ENCODE measurements at regions not wholly inside any gene's neighbourhood (a gene's known extent, or its start where the extent isn't known, plus 50 kb on each side); places are given as distances from the start of the nearest gene placed in this dataset.

DNA sequence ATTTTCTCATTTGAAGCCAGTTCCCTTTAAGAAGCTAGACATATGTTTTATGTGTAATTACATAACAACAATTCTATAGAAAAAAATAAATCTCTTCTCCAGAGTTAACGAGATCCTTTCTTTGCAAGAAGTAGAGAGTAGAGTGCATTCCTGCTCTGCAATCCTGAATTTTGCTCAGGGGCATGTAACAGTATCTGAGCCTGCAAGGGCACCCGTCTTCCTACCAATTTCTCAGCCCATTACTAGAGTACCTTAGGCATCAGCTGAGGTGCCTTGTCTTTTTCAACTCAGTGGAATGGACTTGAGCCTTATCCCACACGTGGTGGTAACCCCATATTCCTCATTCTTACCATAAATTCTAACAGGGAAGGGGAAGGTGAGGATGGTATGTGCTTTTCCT lies 205.9 kb downstream of the IKZF2 start:
- no peak for DNase-seq

DNA sequence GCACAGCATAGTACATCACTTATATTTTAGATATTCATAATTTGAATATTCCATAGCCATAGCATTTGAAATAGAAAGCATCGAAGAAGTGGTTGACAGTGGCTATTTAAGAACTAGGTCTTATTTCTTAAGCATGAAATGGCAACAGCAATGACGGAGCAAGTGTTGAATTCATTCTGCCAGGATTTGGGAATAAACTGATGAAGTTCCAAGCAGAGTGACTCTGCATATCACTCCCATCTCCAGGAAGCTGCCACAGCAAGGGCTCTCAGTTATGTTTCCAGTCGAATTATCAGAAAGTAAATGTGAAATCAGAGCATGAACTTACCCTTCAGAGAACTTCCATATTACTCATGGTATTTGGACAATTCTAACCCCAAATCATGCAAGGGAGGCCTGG lies 208.1 kb downstream of the IKZF2 start:
- no peak for DNase-seq

DNA sequence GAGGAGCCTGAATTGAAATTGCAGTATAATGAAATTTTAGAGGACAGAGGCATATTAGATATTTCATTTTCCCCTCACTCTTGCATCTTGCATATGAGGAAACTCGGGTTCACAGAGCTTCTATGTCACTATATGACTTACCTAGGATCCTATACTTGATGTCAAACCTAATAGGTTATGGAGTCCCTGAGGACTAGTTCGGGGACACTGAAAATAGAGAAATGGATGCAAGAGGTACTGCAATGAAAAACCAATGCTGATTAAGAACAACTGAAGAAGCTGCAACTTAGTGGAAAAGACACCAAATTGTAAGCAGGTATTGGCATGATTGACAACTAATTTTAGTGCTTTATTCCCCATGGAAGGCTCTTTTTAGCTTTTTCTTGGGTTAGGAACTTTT lies 210.1 kb downstream of the IKZF2 start:
- DNase-seq: no peak

DNA sequence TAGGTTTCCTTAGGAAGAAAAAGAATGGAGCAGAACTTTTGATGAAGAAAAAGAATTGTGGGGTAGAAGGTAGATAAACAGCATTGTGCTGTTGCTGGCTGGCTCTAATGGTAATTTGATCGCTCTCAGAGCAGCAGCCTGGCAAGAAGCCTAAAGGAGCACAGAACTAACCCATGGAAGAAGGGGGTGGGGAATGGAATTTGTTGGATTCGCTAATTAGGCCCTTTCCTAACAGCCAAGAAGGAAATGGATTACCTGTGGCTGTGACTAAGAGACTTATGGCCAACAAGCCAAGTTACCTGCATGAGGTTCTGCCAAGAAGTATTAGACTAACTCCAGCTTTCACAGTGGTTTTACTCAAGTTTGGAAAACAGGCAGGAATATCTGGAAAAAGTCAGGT lies 210.6 kb downstream of the IKZF2 start:
- DNase-seq: no peak

DNA sequence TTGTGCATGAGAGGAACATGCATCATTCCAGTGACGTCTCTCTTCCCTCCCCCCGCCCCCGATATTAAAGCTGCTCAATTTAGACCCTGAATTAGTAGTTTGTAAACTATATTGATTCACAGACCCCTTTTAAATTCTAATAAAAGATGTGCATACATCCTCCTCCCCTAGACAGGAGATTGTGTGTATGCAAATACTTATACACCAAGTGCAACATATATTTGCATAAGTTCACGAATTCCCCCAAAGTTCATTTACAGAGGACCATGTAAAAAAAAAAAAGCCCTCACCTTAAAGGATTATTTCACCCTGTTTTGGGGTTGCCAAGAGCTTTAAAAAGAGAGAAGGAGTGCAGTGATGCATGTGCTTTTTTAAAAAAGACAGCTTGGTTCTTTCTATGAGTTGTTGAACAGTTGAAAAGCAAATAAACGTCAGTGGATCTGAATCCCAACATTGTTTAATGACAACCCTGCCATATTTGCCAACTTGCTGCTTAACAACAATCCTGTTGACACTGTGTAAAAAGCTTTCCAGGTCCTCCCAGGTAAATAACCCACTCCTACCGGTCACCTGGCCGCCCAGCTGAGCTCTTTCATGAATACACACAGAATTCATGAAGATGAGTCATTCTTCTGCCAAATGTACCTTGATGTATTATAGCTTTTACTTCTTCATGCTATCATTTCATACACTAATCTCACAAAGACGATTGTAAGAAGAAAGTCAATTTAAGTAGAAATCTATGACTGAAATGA lies 211.5 kb downstream of the IKZF2 start:
- no peak for DNase-seq

DNA sequence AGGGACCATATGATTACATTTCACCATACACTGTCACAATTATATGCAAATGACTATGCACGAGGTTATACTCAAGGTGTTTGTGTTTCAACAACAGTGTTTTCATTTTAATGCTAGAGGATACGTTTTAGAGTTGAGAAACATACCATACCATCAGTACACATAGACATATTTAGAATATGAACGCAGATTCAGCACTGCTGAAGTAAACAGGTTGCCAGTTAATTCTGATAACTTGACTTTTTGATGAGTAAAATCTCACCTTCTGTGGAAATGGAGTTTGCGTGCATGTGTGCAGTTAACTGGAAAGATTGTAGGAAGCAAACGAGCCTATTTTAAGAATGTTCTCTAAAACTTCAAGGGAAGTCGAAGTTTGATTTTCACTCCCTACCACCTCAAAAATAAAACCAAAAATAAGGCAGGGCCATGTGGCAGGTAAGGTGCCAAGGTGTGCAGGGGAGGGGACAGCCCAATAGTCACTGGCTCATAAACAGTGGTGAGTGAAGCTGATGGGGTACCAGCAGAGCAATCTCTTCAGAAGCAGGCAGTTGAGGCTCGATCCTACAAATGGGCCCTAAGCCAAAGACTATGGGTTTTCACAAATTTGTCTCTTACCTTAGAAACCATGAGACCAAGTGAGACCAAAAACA lies 213.1 kb downstream of the IKZF2 start:
- DNase-seq: no peak

DNA sequence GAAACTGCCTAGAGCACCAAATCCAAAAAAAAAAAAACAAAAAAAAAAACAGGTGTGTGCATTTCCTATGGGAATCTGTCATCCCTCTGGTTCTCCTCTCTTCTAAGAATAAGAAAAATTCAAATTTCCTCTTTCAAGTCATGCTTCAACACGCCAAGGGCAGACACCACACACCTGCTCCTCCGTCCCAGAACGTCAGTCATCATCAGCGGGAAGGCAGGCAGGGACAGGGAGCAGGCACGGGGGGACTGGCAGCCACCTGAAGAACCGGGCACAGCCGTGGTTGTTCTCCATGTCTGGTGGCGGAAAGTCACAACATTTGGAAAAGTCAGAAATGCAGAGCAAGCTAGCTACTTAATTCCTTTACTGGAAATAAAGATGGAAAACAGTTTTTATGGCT lies 214.8 kb downstream of the IKZF2 start:
- no peak for DNase-seq

DNA sequence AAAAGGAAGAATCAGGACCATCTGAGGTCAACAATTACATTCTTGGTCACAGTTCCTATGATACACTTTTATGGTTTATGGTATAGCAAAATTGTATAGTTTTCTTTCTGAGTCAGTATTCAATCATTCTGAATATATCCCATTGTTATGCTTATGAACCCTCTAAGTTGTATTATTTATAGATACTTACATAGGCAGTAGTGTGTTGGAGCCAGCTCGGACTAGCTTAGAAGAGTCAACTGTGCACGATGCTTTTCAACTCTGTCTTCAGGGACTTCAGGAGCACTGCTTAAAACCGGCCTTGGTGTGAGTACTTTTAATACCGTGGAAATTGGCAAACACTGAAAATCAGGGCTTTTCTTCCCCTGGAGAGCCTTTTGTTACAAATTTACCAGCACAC lies 215.7 kb downstream of the IKZF2 start:
- no peak for DNase-seq

DNA sequence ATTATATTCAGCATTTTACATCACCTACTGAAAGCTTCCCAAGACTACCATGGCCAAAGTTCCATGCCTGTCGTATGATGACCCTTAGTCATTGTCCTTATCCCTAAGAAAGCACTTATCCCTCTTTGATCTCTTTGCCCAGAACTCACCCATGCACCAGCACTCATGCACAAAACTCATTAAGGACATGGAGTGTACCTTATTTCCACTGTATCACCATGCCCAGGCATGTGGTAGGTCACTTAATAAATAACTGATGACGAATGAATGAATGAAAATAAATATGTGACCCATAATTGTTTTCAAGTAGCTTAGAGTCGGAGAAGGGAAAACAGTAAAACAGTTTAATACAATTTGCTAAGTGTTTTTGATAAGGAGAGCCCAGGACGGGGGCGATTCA lies 220.1 kb downstream of the IKZF2 start:
- no peak for DNase-seq

DNA sequence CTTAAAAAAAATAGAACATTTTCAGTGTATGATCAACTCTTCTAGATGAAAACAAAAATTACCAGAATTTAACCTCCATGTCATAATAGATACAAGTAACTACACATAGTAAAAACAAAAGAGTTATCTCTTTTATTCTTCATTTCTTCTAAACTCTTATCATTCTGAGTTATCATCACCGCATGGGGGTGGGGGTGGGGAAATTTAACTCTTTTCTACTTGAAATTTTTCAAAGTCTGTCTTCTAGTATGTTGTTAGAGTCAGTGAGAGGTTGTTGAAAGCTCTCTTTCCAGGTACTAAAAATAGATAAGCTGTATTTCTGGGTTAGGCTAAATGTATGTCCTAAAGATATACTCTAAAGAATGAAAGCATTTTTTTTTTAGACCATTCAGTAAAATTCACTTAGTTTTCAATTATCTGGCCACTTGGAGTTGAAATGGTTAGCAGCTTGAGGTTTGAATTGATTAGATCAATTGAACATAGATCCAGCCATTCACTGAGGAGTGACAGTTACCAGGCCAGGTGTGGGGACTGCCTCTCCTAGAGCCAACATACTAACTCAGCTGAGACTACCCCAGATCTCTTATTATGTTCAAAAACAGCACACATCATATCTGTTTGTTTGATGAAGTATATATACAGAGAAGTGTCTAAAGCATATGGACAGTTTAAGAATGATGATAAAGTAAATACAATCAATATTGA lies 220.7 kb downstream of the IKZF2 start:
- no peak for DNase-seq

DNA sequence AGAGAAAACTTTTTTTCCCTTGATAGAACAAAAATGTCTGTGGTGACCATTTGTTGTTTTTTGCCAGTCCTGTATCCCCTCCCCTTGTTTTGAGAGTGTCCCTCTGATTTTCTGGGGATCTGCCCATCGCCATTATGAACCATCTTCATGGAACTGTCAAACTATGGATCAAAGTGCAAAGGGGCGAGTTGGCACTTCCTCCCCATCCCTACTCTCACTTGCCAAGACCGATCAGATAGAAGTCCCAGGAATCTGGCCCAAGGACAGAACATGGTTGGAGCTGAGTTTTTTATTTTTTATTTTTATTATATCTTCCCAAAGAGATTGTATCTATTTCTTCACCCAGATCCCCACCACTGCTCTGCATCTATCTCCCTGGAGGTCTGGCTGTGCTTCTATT lies 221.4 kb downstream of the IKZF2 start:
- DNase-seq: no peak

DNA sequence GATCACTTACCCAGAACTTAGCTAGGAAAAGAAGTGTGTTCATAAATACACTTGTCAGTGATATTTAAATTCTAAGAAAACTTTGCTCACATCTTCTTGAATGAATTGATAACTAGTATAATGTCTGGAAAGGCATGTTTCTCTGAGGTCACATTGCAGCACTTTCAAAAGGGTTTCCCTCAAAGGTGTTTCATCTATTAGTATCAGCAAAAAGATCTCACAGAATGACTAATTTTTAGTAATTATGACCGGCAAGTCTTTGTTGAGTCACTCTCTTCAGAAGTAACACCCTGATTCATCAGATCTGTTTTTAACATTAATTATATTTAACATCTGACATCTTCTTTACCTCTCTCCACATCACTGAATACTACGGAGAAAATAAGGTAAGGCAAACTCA lies 222.3 kb downstream of the IKZF2 start:
- no peak for DNase-seq

DNA sequence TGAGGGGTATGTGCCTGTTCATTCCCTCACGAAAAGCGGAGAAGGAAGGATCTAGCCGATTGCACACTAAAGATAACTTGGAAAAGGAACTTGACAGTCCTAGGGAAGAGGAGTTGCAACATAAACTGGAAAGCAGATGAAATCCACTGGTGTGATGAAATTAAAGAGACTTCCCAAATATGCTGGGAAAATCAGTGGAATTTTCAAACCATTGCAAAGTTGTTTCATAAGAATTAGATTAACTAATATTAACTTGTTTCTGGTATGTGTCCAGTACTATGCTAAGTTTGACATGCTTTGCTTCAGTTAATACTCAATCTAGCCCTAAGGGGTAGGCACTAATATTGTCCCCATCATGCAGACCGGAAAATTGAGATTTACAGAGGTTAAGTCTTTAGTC lies 222.7 kb downstream of the IKZF2 start:
- DNase-seq: no peak

DNA sequence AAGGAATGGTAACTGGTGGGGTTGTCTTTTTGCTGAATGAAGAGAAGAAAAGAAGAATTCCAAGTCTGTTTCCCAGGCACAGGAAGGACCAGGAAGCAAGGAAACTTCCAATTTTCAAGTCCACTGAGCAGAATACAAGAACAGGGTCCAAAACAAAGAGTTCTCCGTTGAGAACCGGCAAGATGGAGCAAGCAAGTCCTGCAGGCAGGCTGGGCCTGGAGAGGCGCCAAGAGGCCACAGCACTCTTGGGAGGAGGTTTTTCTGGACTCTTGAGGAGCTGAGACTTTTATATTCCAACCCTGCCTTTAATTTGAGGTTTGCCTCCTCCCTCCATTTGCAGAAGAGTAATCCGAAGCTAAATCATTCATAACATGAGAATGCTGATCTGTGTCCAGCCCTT lies 224.5 kb downstream of the IKZF2 start:
- no peak for DNase-seq

DNA sequence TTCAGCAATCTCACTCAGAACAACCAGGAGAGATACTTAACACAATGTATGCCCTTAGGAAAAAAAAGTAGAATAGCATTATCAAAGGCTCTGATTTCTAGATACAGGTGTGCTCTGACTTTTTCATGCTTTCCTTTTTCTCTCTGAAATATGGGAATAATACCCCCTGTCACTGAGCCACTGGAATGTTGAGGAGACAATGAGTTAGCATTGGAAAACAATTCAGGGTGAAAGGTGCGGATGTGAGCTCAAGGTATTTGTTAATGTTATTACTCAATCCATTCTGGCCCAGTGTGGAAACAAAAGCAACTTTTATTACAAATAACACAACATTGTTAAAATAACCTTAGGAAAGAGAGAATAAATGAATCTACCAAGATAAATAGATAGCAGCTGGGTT lies 228.0 kb downstream of the IKZF2 start:
- no peak for DNase-seq

DNA sequence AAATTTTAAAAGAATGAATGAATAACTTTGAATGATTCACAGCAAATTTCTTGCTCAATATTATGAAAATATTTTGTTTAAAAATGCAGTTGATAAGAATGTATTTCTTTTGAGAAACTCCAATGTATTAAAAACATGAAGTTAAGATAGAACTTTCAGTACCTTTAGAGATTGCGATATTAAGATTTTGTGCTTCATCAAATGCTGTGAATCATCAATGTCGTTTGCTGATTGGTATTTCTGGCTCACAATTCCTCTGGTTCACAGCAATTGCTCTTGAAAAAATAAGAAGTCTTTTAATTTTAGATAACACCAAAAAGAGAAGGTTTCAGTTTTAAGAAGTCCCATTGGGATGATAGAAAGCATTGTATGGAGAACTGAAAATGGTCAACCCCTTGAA lies 228.7 kb downstream of the IKZF2 start:
- no peak for DNase-seq

DNA sequence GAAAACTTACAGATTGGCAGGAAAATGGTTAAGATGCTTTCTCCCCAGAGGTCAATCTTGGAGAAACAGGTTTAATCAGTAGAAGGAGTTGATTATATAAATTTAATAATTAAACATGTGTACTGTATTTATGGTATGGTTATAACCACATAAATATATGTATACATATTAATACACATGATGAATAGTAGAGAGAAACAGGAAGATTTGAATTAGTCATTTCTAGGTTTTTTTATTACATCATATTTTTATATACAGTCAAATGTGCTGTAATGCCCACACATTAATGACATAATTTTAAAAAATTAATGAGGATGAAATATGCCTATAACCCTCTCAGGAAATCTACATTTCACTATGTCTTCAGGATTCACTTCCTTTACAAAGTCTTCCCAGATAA lies 229.7 kb downstream of the IKZF2 start:
- no peak for DNase-seq

DNA sequence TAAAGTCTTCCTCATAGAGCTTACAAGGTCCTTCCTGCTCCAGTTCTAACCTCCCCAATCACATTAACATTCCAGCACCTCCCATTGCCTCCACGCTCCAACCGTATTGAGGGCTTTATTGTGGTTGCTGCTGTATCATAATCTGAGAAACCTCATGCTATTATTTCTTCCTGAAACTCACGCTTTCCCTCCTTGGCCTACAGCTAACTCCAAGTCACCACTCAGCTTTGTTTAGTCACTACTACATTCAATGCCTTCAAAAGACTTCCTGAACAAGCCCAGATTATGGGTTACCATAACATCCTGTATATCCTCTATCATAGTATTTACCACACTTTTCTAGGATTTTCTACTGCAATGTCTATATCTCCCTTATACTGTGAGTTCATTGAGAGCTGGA lies 230.4 kb downstream of the IKZF2 start:
- DNase-seq: no peak

DNA sequence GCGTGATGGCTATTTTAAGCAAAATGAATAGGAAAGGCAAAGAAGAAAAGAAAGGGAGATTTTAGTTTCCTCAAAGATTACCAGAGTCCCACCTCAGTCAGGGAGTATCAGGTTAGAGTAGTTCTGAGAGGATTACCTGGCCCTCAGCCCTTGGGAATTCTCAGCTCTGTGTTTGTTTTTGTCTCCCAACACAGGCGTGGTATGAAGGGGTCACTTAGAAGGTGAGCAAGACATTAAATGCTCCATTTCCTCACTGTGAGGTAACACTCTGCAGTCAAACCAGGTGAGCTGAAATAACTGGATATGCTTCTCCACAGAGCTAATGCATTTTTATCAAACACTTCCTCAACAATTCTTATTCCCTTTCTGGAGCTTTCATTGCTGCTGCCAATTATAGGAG lies 232.2 kb downstream of the IKZF2 start:
- no peak for DNase-seq

DNA sequence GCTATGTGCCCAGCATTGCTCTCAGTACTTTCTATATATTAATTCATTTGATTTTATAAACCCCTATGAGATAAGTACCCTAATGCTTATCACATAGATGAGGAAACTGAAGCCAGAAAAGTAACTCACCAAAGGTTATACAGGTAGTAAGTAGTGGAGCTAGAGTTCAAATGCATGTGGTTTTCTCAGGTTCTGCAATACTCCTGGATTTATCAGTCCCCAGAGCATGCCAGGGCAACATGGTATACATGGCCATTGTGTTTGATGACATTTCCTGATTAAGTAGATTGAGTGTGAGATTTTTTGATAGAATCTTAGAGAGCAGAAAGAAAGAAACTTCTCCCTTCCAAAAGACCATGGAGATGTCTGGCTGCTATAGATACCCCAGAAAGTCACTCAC lies 233.1 kb downstream of the IKZF2 start:
- DNase-seq: no peak

DNA sequence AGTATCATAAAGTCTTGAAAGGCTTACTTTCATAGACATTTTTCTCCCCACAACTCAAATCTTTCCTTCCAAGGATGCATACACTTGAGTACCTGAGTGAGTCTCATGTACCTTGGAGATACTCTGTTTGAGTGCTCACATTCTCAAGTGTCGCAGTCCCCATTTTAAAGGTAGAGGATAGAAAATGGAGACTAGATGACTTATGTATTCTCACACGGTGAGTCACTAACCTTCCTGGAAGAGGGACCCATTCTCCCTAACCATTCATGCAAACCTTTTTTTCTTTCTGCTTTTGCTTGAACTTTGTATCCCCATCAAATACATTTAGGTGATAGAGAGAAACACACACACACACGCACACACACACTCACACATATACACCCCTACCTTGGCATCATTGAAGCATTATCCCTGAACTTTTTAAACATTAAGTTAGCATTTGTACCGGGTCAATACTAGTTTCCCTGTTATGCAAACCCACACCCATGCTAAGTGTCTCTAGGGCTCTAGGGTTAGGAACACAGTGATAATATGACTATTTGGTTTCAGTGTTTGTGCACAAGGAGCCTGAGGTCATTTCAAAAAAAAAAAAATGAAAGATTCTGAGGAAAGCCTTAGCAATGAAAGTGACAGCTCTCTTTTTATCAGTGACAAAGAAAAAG lies 236.2 kb downstream of the IKZF2 start:
- no peak for DNase-seq

DNA sequence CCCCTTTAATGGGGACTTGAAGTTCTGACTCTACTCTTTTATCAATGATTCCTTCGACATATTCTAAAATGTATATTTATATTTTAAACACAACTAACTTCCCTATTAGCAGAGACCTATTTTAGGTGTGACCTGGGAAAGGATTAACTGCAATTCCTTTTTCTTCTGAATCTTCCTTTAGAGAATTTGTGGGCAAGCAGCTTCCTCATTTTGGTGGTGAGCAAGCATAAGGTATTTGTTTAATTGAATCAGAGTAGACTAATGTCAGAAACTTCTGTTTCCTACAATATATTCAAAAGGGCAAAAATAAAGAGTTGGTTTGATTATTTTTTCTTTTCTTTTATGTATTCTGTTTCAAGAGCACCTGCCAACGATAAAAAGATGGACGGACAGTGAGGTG lies 237.0 kb downstream of the IKZF2 start:
- no peak for DNase-seq

DNA sequence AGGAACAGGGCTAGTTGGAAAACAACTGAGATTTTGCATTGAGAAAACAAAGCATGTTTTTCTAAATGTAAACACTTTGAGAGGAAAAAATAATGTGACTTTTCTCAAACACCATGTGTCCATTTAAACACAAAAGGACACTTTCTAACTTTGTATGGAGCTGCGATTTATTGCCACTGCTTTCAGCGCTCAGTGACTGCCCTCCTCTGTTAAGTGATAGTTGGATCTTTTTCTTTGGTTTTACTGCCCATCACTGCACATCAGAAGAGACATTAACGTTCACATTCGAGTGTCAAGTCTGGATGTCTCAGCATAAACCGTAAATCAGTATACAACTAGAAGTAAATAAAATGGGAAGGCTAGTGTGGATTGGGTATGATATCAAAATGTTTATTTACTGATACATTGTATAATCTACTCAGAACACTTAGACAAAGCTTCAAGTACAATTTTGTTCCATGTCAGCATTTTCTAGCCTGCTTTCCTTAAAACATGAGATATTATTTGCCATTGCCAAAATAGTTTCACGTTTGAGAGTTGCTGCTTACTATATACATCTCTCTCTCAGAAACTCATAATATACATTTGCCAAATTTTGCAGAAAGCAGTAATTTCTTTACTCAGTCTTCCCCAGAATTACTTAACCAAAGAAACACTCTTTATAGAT lies 237.6 kb downstream of the IKZF2 start:
- no peak for DNase-seq
